Activated T-cell treated with anti-CD3 and anti-CD28 coated beads for 4 hours (primary cell): ENCODE measurements at regions not wholly inside any gene's neighbourhood (a gene's known extent, or its start where the extent isn't known, plus 50 kb on each side); places are given as distances from the start of the nearest gene placed in this dataset.

ENCODE experiments used
- DNase-seq: peaks from one replicate; pipeline ENCODE4 v3.0.0-alpha.2; 2020

DNA sequence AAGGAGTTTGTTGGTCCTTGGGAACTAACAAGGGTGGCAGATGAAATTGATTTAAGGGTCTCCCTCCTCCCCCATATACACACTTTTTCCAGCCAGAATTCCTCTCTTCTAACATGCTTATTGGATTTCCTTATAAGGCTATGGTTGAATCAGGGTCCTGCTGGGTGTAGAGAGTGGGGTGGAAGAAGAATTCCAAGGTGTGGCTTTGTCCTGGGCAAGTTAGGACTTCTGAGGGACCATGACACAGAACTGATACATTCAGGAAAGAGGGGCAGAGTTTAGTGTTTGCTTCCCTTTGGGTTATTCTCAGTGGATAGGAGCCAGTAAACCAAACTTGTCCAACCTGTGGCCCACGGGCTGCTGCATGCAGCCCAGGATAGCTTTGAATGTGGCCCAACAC lies 116.5 kb downstream of the SNX18 start:
- no peak for DNase-seq

DNA sequence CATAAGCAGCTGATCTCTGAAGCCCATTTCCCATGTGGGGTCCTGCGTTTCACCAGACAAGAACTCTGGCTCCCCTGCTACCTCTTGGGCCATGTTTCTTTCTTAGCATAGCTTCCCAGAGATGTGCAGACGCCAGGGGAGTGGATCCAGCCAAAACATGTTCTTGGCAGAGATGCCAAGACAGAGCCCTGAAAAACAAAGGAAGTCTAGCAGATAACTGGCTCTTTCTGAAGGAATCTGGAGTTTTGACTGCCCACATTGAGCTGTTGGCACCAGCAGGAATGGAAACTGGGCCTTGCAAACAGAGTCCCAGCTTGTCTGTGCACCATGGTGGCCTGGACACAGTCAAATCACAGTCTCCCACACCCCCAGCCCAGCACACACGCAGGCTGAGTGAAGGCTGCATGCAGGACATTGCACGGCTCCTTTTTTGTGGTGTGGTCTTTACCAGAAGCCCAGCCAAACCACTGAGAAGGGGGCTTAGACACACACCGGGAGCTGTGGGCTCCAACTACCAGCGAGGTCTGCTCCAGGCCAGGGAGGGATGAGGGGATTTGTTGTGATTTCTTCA lies 114.7 kb downstream of the SNX18 start:
- no peak for DNase-seq

DNA sequence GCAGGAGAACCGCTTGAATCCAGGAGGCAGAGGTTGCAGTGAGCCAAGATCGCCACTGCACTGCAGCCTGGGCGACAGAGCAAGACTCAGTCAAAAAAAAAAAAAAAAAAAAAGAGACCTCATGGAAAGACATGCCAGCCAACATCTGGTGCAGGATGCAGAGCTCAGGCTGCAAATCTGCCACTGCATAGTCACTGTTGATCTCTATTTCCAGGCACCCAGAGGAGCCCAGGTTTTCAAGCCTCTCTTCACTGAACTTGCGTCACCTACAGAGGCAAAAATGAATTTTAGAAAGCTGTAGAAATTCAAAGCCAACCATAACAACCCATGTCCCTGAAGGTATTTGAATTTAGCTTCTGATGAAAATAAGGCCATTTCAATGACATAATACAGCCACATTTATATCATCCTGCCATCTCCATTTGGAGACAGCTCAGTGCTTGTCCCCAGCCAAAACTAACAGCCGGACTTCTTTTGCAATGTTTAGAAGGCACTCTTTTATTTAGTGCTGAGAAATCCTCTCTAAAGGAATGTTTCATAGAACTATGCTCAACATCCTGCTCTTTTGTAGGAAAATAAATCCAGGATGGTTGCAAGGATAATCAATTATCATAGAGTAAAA lies 113.3 kb downstream of the SNX18 start:
- no peak for DNase-seq

- no peak for DNase-seq
These were observed 111.6 kb downstream of the SNX18 start for GRCh38 chr5:54629115-54629514.

DNA sequence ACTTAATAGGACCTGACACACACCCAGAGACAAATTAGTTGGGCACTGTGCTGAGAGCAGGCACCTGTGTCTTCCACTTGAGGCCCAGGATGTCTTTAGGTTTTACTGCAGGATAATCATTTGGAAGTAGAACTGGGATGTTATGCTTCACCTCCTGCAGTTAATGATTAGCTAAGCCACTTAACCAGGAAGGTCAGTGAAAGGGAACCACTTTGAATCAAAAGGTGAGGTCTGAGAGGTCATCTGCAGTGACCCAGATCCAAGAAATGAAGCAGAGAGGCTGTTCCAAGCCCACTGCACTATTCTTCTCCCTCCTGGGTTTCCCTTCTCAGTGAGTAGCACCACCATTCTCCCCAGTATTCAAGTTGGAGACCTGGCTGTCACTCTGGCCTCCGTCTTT lies 110.5 kb downstream of the SNX18 start:
- DNase-seq = no peak

DNA sequence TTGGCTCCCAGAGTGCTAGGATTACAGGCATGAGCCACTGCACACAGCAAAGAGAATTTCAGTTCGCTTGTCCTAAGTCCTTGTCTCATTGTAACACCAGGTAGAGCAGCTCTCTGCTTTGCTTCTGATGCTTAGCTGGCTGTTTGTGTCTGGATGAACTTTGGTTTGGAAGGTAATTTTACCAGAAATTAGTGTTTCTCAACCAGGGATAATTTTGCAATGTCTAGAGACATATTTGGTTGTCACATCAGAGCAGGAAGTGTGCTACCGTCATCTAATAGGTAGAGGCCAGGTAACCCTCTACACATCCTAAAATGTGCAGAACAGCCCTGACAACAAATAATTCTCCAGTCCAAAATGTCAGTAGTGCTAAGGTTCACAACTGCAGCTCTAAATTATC lies 108.8 kb downstream of the SNX18 start:
- DNase-seq = no peak

DNA sequence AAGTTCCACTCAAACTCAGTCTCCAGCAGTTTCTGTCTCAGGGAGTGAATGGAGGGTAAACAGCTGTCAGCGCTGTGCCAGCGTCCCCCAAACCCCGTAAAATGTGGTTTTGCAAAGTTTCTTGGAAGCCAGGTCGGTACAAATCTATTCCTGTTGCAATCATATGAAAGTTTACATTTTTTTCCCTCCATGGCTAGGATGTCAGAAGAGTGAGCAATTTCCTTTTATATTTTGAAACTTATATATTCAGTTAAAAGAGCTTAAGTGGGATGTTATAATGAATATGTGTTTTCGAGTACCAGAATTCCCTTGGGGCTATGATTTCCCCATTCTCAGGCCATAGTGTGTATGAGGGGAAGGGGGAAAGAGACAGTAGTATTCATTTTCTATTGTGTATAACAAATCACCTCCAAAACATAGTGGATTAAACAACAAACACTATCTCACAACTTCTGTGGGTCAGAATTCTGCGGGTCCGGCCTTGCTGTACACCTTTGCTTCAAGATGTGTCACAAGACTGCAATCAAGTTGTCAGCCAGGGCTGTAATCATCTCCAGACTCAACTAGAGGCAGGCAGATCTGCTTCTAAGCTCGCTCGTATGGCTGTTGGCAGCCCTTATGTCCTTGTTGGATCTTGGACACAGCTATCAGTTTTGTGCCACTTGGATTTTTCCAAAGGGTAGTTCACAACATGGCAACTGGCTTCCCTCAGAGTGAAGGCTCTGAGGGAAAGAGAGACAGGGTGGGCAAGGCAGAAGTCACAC lies 107.4 kb downstream of the SNX18 start:
- DNase-seq = no peak

DNA sequence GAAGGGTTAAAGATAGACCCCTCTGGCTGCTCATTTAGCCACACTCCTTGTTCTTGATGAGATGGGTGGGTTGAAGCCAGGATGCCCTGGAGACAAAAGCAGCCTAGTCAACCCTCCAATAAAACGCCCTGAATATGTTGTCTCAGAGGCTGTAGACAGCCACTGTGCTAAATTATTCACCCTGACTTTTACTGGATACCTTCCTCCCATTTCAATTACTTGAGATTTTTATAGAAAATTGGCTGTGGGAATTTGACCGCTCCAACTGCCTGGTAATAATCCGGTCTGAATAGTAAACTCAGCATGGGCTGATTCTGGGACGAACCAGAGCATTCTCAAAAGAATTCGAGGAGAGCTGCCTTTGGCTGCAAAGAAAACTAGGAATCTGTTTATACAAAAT lies 104.2 kb downstream of the SNX18 start:
- no peak for DNase-seq

DNA sequence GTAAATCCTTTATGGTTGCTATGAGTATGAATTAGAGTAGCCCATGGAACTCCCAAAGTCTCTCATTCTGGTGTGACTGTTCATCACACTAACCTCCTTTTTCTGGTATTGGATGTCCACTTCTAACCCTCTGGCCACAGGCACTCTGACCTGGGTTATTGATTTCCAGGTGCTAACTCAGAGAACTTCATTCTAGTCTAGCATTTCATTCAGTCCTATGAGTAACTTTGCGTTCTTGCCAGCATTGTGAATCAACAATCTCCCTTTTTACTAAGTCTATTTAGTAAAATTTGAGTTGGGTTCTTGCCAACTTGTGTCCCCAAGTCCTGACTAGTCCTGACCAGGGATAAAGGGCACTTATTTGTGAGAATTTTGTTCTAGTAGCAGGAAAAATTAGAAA lies 103.5 kb downstream of the SNX18 start:
- DNase-seq = no peak

DNA sequence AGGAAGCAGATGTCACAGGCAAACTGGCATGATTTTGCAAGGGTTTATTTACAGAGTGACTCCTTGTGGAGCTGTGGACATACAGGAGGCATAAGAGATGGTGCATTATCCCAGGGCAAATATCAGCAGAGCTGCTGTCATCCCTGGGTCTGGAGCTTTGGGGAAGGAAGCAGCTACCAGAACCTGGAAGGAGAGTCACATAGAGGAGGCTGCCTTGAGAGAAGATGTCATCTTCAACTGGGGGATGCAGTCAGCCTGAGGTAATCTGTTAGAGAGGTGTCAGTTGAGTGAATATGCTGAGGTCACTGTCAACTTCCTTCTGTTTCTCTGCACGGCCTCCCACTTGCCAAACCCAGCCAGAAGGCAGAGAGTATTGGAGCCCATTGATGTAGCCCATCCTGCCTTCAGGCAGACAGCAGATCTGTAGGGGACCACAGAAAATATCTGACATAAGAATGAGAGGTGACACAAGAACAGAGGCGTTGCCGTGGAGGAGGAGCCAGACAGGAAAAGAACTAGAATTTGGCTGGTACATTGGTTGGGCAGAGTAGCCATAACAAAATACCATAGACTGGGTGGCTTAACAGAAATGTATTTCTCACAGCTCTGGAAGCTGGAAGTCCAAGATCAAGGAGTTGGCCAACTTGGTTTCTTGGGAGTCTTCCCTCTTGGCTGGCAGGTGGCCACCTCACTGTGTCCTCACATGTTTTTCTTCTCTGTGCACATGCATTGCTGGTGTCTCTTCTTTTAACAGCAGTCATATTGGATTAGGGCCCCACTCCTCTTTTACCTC lies 102.8 kb downstream of the SNX18 start:
- no peak for DNase-seq

DNA sequence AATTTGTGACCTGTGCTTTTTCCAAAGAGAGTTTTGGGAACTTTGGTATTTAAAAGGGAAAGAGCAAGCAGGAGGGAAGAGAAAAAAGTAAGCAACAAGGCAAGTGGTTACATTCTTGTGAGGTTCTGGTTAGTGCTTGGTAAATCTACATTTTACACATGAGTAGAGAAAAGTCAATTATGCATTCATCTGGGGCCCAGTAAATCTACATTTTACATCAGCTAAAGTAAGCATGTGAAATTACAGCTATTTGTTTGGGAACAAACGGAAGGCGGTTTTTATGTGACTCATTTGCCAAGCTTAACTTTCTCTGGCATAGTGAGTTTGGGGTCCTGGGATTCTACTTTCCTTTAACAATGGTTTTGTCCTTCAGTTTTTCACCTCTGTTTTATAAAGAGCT lies 102.2 kb downstream of the SNX18 start:
- DNase-seq = no peak

DNA sequence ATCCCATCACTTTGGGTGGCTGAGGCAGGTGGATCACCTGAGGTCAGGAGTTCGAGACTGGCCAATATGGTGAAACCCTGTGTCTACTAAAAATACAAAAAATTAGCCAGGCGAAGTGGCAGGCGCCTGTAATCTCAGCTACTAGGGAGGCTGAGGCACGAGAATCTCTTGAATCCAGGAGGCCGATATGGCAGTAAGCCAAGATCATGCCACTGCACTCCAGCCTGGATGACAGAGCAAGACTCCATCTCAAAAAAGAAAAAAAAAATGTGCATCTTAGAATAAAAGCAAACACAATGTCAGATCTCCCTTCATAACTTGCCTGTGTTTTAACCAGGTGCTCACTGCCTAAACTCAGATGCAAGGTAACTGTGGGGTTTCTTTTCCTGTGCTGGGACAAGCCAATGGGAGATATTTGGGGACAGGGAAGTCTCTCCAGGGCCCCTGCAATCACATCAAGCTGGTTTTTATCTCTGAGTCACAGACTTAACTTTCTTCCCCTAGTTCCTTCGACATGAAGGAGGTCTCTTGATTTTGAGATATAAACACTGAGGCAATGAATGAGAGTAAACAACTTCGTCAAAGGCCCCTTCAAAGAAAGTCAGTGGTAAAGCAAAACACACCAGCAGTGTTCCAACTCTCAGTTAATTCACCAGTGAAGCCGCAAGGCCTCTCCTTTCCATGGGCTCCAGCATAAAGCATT lies 99.1 kb downstream of the SNX18 start:
- DNase-seq = no peak

GRCh38 chr5:54616031-54616430 lies 98.5 kb downstream of the SNX18 start:
- DNase-seq = no peak

- DNase-seq = no peak
These were observed 97.8 kb downstream of the SNX18 start for GRCh38 chr5:54615381-54615780.

DNA sequence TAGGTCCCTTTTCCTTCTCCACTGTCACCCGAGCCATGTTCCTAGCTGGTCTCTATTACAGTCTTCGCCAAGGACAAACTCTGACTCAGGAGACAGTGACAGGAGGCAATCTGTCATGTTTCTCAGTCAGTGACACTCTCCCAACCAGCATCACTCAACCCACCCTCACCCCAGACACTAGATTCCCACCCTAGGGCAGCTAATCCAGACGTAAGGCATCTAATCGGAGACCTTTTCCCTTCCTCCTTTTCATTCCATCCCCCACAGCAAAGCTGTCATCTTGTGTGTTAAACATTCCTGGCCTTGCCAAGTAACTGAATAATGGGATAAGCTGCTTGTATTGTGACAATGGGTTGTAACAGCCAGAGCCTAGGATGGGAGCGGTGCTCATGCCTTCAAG lies 95.2 kb downstream of the SNX18 start:
- DNase-seq = no peak

DNA sequence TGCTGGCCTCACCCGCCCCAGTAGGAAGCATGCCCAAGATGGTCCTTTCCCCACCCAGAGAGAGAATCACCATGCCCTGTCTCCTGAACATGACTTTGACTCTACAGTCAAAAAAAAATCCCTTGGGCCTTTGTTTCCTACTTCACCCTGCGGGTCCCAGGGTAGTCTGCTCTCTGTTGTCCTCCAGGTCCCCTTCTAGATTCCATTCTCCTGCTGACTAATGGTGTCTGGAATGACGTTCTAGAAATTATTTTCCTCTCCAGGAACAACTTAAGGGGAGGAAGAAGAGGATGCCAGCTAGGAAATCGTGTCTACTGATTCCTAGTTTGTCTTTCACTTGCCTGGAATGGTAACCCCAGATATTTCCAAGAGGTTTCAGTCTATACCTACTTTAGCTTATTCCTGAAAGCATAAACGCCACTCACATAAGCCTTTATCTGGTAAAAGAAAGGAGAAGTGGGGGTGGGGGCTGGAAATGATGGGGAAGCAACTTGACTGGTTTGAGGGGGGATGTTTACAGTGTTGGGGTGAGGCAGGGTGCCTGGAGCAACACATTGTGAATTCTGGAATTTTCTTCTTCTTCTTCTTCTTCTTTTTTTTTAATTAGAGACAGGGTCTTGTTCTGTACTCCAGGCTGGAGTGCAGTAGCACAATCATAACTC lies 93.9 kb downstream of the SNX18 start:
- DNase-seq = no peak

DNA sequence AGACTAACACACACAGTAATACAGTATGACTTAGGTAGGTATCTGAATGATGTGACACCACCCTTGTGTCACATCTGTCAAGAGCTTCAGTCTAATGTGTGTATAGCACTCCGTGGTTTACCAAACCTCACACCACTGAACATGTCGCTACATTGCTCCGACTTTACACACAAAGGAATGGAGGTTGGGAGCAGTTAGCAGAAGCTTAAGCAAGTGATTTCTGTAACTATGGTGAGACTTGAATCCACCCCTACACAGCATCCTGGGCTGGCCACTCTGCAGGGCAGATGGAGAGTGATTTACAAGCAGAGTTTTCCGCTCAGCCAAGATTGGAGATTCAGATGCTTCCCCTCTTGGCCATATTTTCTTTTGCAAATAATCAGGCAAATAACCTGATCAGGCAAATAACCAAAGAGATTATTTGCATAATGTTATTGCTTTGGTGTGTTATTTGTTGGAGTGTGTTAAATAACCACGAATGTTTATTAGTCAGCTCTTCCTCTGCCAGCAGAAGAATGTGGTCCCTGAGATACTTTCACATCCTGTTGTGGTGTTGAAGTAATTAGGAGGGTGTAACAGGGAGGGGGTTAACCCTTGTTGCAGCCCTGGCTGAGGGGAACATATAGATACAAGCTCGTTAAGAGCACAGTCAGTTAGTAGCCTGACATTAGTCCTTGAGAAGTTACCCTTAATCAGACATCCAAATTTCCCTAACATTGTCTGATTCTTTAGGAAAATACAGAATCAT lies 92.8 kb downstream of the SNX18 start:
- no peak for DNase-seq

GRCh38 chr5:54608423-54609085 lies 91.0 kb downstream of the SNX18 start:
- DNase-seq = no peak

DNA sequence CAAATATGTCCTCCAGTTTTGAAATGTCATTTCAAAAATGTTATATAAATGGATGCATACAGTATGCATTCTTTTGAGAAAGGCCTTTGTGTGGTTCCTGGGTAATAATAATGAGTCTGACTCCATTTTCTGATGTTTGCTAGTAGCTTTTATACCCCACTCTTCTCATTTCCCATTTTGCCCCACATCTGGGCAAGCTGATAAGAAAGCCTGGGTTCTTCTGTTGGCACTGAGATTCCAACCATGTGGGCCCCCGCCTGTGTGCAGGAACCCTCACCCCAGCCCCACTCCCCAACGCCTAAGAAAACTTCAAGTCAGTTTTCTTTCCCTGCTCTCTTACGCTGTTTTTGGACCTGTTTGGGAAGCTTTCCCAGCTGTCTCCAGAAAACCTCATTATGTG lies 89.4 kb downstream of the SNX18 start:
- DNase-seq = no peak

GRCh38 chr5:54603372-54603771 lies 85.8 kb downstream of the SNX18 start:
- DNase-seq = no peak

- DNase-seq = no peak
These were observed 84.9 kb downstream of the SNX18 start for GRCh38 chr5:54602475-54602874.
